ENCODE measurements at regions not wholly inside any gene's neighbourhood (a gene's known extent, or its start where the extent isn't known, plus 50 kb on each side); places are given as distances from the start of the nearest gene placed in this dataset.

GRCh38 chr1:191504999-191505398 is 653.3 kb upstream of the RGS18 start:
- H3K4me2 ChIP-seq (ENCODE audit: control insufficient read depth, insufficient read depth): no peak overlapping the region
- H3K4me1 ChIP-seq (ENCODE audit: control insufficient read depth, insufficient read depth, low read length): no peaks in the 10 kb centered on the region
- H3K9me3 ChIP-seq (replicated peaks; ENCODE audit: control insufficient read depth, insufficient read depth, low read length): no peaks in the 10 kb centered on the region
- ATAC-seq (no peak), DNase-seq (ENCODE audit: low read depth, low spot score) (no peak), FAIRE-seq (no peak)
- no peak overlapping the region for H3K27ac ChIP-seq (ENCODE audit: control insufficient read depth, insufficient read depth)
- no peak for TF ChIP-seq TBL1XR1 (IDR thresholded peaks at IDR 0.05; ENCODE audit: low read depth, low read length)
- TF ChIP-seq ZBED1 (IDR thresholded peaks at IDR 0.05; ENCODE audit: borderline replicate concordance): no peak
- no peak for TF ChIP-seq SUZ12 (IDR thresholded peaks at IDR 0.05; ENCODE audit: unreplicated experiment)
- TF ChIP-seq POLR2A (IDR thresholded peaks at IDR 0.05; ENCODE audit: low read depth, low read length): no peak
- TF ChIP-seq HSF1 (IDR thresholded peaks at IDR 0.05; ENCODE audit: low read depth, low read length): no peak
- no peak for TF ChIP-seq GATAD2B (conservative IDR thresholded peaks at IDR 0.05; ENCODE audit: low read depth)
- TF ChIP-seq BCLAF1 (IDR thresholded peaks at IDR 0.05): no peak
- TF ChIP-seq IRF3 (IDR thresholded peaks at IDR 0.05): no peak
- TF ChIP-seq PBX3 (IDR thresholded peaks at IDR 0.05; ENCODE audit: insufficient replicate concordance, low read depth, low read length): no peak
- TF ChIP-seq SREBF2 (IDR thresholded peaks at IDR 0.05; ENCODE audit: low read length): no peak
- no peak overlapping the region for H3K9ac ChIP-seq (ENCODE audit: control insufficient read depth, insufficient read depth, low read length)
- H3K27me3 ChIP-seq (replicated peaks in 1 of 2; ENCODE audit: control insufficient read depth in 2 of 2, insufficient read depth in 2 of 2, low read length in 1 of 2): no peaks in the 10 kb centered on the region
- POLR2A ChIA-PET: no interaction called here
- no peaks in the 10 kb centered on the region for H3K79me2 ChIP-seq (ENCODE audit: control insufficient read depth, insufficient read depth, low read length)
- H2AFZ ChIP-seq (ENCODE audit: control insufficient read depth, low read depth, low read length): no peak overlapping the region
- H4K20me1 ChIP-seq (ENCODE audit: control insufficient read depth, insufficient read depth): no peaks in the 10 kb centered on the region
- intact Hi-C loops (cut with micrococcal nuclease; ENCODE audit: unreplicated experiment): no loop called here
- H3K36me3 ChIP-seq (ENCODE audit: control insufficient read depth in 2 of 2, insufficient read depth in 2 of 2, low read length in 1 of 2): no peaks in the 10 kb centered on the region
- SMC1A ChIA-PET (ENCODE audit: uncharacterized antibody, unreplicated experiment): no interaction called here
- CTCF ChIA-PET: no interaction called here
- no peak overlapping the region for H3K4me3 ChIP-seq
- in situ Hi-C loops (cut with MboI): no loop called here
- RAD21 ChIA-PET (ENCODE audit: unreplicated experiment): no interaction called here
- no TSS peak for BruUV-seq (replicated peaks)

Measured in GM12878 (cell line).